IPS DF 19.7 (cell line): ENCODE measurements at regions not wholly inside any gene's neighbourhood (a gene's known extent, or its start where the extent isn't known, plus 50 kb on each side); places are given as distances from the start of the nearest gene placed in this dataset.
"Not testable (repeated sequence)": the region's sequence is repeated elsewhere in the genome, so short reads cannot be mapped to it uniquely, and the experiment has no call there.

ENCODE experiments used
- DNase-seq: peaks from one replicate; pipeline ENCODE4 v3.0.0-alpha.2; 2013; ENCODE audit warnings: low read depth, low spot score

- DNase-seq = no peak
Observed at GRCh38 chr10:4638099-4638498, 187.9 kb upstream of the AKR1E2 start.

GRCh38 chr10:4637657-4638056 is 188.3 kb upstream of the AKR1E2 start:
- DNase-seq = no peak

- DNase-seq = no peak
Observed at GRCh38 chr10:4635883-4636282, 190.1 kb upstream of the AKR1E2 start.

GRCh38 chr10:4635388-4635787 is 190.6 kb upstream of the AKR1E2 start:
- no peak for DNase-seq

GRCh38 chr10:4633776-4634175 is 192.2 kb upstream of the AKR1E2 start:
- DNase-seq = no peak

- DNase-seq = no peak
Observed at GRCh38 chr10:4633186-4633585, 192.8 kb upstream of the AKR1E2 start.

GRCh38 chr10:4632757-4633156 is 193.2 kb upstream of the AKR1E2 start:
- DNase-seq = no peak

- DNase-seq = no peak
Observed at GRCh38 chr10:4626919-4627318, 199.1 kb upstream of the AKR1E2 start.

- no peak for DNase-seq
Observed at GRCh38 chr10:4623757-4624420, 202.1 kb upstream of the AKR1E2 start.

GRCh38 chr10:4623200-4623599 is 202.8 kb upstream of the AKR1E2 start:
- no peak for DNase-seq

GRCh38 chr10:4622384-4622783 is 203.6 kb upstream of the AKR1E2 start:
- DNase-seq = no peak

- DNase-seq = no peak
Observed at GRCh38 chr10:4617589-4617988, 208.4 kb upstream of the AKR1E2 start.

GRCh38 chr10:4615042-4615441 is 211.0 kb upstream of the AKR1E2 start:
- no peak for DNase-seq

- no peak for DNase-seq
Observed at GRCh38 chr10:4609251-4609650, 216.8 kb upstream of the AKR1E2 start.

GRCh38 chr10:4607681-4608080 is 218.3 kb upstream of the AKR1E2 start:
- DNase-seq = no peak

- no peak for DNase-seq
Observed at GRCh38 chr10:4606856-4607636, 219.0 kb upstream of the AKR1E2 start.

- DNase-seq = no peak
Observed at GRCh38 chr10:4602764-4603491, 223.1 kb upstream of the AKR1E2 start.

- no peak for DNase-seq
Observed at GRCh38 chr10:4599471-4599870, 226.5 kb upstream of the AKR1E2 start.

GRCh38 chr10:4597898-4598297 is 228.1 kb upstream of the AKR1E2 start:
- DNase-seq = not testable (repeated sequence)

GRCh38 chr10:4596951-4597350 is 229.1 kb upstream of the AKR1E2 start:
- DNase-seq = no peak

- DNase-seq = no peak
Observed at GRCh38 chr10:4595719-4596319, 230.2 kb upstream of the AKR1E2 start.

GRCh38 chr10:4590807-4591206 is 235.2 kb upstream of the AKR1E2 start:
- DNase-seq = no peak
